Endothelial cell of umbilical vein (primary cell): ENCODE measurements at regions not wholly inside any gene's neighbourhood (a gene's known extent, or its start where the extent isn't known, plus 50 kb on each side); places are given as distances from the start of the nearest gene placed in this dataset.

Experiments used
- BruUV-seq: library from RNA; stranded (reverse); fragments of 400-500 nt; replicated peaks from 2 replicates; lab custom pipeline; 2021; lab: Mats Ljungman, UMichigan
- CTCF ChIA-PET: fragments of 300-600, 350-600 bp; sonication (Branson Sonifier 250); formaldehyde crosslinking; loops from one replicate; lab custom pipeline; 2021; ENCODE audit warnings: antibody characterized with exemption, inconsistent platforms; lab: Charles Lee
- POLR2A ChIA-PET: fragments of 300-600, 350-600 bp; sonication (Branson Sonifier 250); formaldehyde crosslinking; loops from one replicate; lab custom pipeline; 2021; ENCODE audit warnings: antibody characterized with exemption, inconsistent platforms; lab: Charles Lee
- DNase-seq: peaks from one replicate; pipeline ENCODE4 v3.0.0-alpha.2; 2011; ENCODE audit warnings: low read depth, low spot score
- FAIRE-seq: peaks from 2 replicates; lab custom pipeline; 2011; peaks lifted over from hg19 to GRCh38; lab: Jason Lieb, UNC
- H2AFZ ChIP-seq: 2 replicates; pipeline ENCODE4 v1.6.0; 2012; ENCODE audit warnings: low read depth, low read length, control low read depth, inconsistent platforms
- H3K27ac ChIP-seq: 2 replicates; pipeline ENCODE4 v1.5.1; 2011; ENCODE audit warnings: low read depth, mild to moderate bottlenecking, control low read depth, low read length, moderate library complexity; ENCODE audit not compliant: insufficient read depth
- H3K27me3 ChIP-seq, 2 experiments: 2 replicates each; pipeline versions ENCODE4 v1.6.0 to v1.6.1; 2011; ENCODE audit warnings: low read length in 2 of 2, mixed read lengths in 1 of 2; ENCODE audit not compliant: control insufficient read depth in 2 of 2, insufficient read depth in 2 of 2
- H3K36me3 ChIP-seq, 2 experiments: 2 replicates in 1 of 2; 3 replicates in 1 of 2; pipeline ENCODE4 v1.5.1; 2011; ENCODE audit warnings: low read length in 2 of 2, mild to moderate bottlenecking in 1 of 2, moderate library complexity in 1 of 2; ENCODE audit not compliant: control insufficient read depth in 2 of 2, insufficient read depth in 2 of 2; ENCODE audit errors: extremely low read depth in 1 of 2
- H3K4me1 ChIP-seq: 3 replicates; pipeline ENCODE4 v1.5.1; 2011; ENCODE audit warnings: mild to moderate bottlenecking, low read length; ENCODE audit not compliant: control insufficient read depth, insufficient read depth; ENCODE audit errors: extremely low read depth
- H3K4me2 ChIP-seq: 2 replicates; pipeline ENCODE4 v1.6.1; 2011; ENCODE audit warnings: low read length, control low read depth, mixed read lengths; ENCODE audit not compliant: insufficient read depth
- H3K4me3 ChIP-seq, 3 experiments: fragments of 200-600 bp in 1 of 3; sonication (generic), shearing (Covaris generic) in 1 of 3; replicated peaks in 1 of 3; 2 replicates each; pipeline ENCODE4 v1.5.1; 2011 to 2016; ENCODE audit warnings: control low read depth in 3 of 3, low read length in 3 of 3, mild to moderate bottlenecking in 2 of 3, inconsistent platforms in 1 of 3, low read depth in 1 of 3, moderate library complexity in 1 of 3; ENCODE audit not compliant: insufficient read depth in 1 of 3
- H3K79me2 ChIP-seq: 2 replicates; pipeline ENCODE4 v1.6.0; 2012; ENCODE audit warnings: low read length, inconsistent platforms; ENCODE audit not compliant: control insufficient read depth, insufficient read depth
- H3K9ac ChIP-seq: replicated peaks from 2 replicates; pipeline ENCODE3; 2011; ENCODE audit warnings: low read length, control low read depth; ENCODE audit not compliant: insufficient read depth; ENCODE audit errors: extremely low read depth
- H3K9me1 ChIP-seq: replicated peaks from 3 replicates; pipeline ENCODE4 v1.6.0; 2011; ENCODE audit warnings: mild to moderate bottlenecking, low read length; ENCODE audit not compliant: control insufficient read depth, insufficient read depth; ENCODE audit errors: extremely low read depth
- H3K9me3 ChIP-seq: replicated peaks from 2 replicates; pipeline ENCODE4 v1.5.1; 2012; ENCODE audit warnings: low read length, inconsistent platforms; ENCODE audit not compliant: control insufficient read depth, insufficient read depth
- H4K20me1 ChIP-seq: replicated peaks from 2 replicates; pipeline ENCODE3; 2011; ENCODE audit warnings: mild to moderate bottlenecking, low read length; ENCODE audit not compliant: control insufficient read depth, insufficient read depth; ENCODE audit errors: extremely low read depth
- CTCF ChIP-seq, 2 donors: IDR thresholded peaks; 1 replicate in 1 of 2; 2 replicates in 1 of 2; pipeline ENCODE4 v1.5.1; 2011; ENCODE audit warnings: low read length in 2 of 2, mild to moderate bottlenecking in 2 of 2, moderate library complexity in 2 of 2, control low read depth in 1 of 2, inconsistent platforms in 1 of 2, low read depth in 1 of 2; ENCODE audit not compliant: insufficient read depth in 1 of 2; ENCODE audit errors: extremely low read depth in 1 of 2
- EZH2 ChIP-seq: IDR thresholded peaks from 2 replicates; pipeline ENCODE4 v1.6.1; 2012; ENCODE audit warnings: borderline replicate concordance, low read depth, mild to moderate bottlenecking, moderate library complexity, low read length, inconsistent platforms; ENCODE audit not compliant: severe bottlenecking
- FOS ChIP-seq: IDR thresholded peaks from 2 replicates; pipeline ENCODE4 v1.6.1; 2011; ENCODE audit warnings: mild to moderate bottlenecking, low read length, moderate library complexity, borderline replicate concordance; ENCODE audit not compliant: insufficient read depth
- GATA2 ChIP-seq: IDR thresholded peaks from 2 replicates; pipeline ENCODE4 v1.7.0; 2011; ENCODE audit warnings: low read depth, mild to moderate bottlenecking, moderate library complexity, mixed read lengths, low read length; ENCODE audit not compliant: insufficient read length, insufficient read depth
- JUN ChIP-seq: IDR thresholded peaks from 2 replicates; pipeline ENCODE4 v1.6.1; 2011; ENCODE audit warnings: borderline replicate concordance, low read depth; ENCODE audit not compliant: insufficient read length, insufficient read depth
- MAX ChIP-seq: IDR thresholded peaks from 2 replicates; pipeline ENCODE4 v1.6.1; 2011; ENCODE audit not compliant: insufficient read depth, insufficient read length
- MYC ChIP-seq: IDR thresholded peaks from one replicate; pipeline ENCODE4 v1.6.1; 2011; ENCODE audit warnings: mild to moderate bottlenecking, low read depth, low read length
- POLR2A ChIP-seq: IDR thresholded peaks from 2 replicates; pipeline ENCODE4 v1.6.1; 2012; ENCODE audit warnings: low read depth, mild to moderate bottlenecking, control low read depth, low read length
- POLR2AphosphoS5 ChIP-seq: IDR thresholded peaks from 2 replicates; pipeline ENCODE4 v1.6.1; 2012; ENCODE audit warnings: low read depth, mild to moderate bottlenecking, control low read depth, low read length, moderate library complexity; ENCODE audit not compliant: insufficient read depth
- dilution Hi-C: fragments of 300-500 bp; cut with MboI; formaldehyde crosslinking; loops from one replicate; pipeline ENCODE4 v1.15.0; 2019; ENCODE audit warnings: low sequenced_read_pairs; ENCODE audit not compliant: extremely low pct_ligation_motif_present
- intact Hi-C: fragments of 100-400 bp; cut with micrococcal nuclease; formaldehyde crosslinking; loops from one replicate; pipeline ENCODE4 v1.10.0; 2022

- H3K79me2 ChIP-seq, result no peaks in the 10 kb centered on the region
- no peaks in the 10 kb centered on the region for H3K27me3 ChIP-seq
- BruUV-seq, result no TSS peak
- H3K36me3 ChIP-seq, result no peaks in the 10 kb centered on the region
- H3K9me3 ChIP-seq, result peaks cover 14% of the 10 kb centered on the region
- H3K4me3 ChIP-seq, result no peak overlapping the region
- TF ChIP-seq GATA2, result no peak
- TF ChIP-seq EZH2, result no peak
- no peak for TF ChIP-seq FOS
- TF ChIP-seq CTCF (IDR thresholded peaks at IDR 0.05; ENCODE audit: extremely low read depth in 1 of 2, insufficient read depth in 1 of 2, low read depth in 1 of 2, low read length in 2 of 2), result no peak
- no peak for TF ChIP-seq JUN
- TF ChIP-seq POLR2A, result no peak
- no peak for TF ChIP-seq POLR2AphosphoS5
- no peak for TF ChIP-seq MYC
- no peak for TF ChIP-seq MAX
- no peak overlapping the region for H3K4me2 ChIP-seq
- H4K20me1 ChIP-seq, result no peaks in the 10 kb centered on the region
- no peak for DNase-seq
- ChIA-PET CTCF (no interaction called here), POLR2A (no interaction called here)
- H3K9me1 ChIP-seq, result no peaks in the 10 kb centered on the region
- dilution Hi-C loops (no loop called here), intact Hi-C loops (no loop called here)
- H3K9ac ChIP-seq, result no peak overlapping the region
- no peak overlapping the region for H3K27ac ChIP-seq
- no peaks in the 10 kb centered on the region for H3K4me1 ChIP-seq
- no peak for FAIRE-seq
- no peak overlapping the region for H2AFZ ChIP-seq
Measured at GRCh38 chr10:2020836-2021235, 283.5 kb upstream of the ADARB2 start.
